HEK293 (cell line): ENCODE measurements at regions not wholly inside any gene's neighbourhood (a gene's known extent, or its start where the extent isn't known, plus 50 kb on each side); places are given as distances from the start of the nearest gene placed in this dataset.

Experiments used
- CTCF ChIP-seq: fragments of 450-650 bp; formaldehyde crosslinking; IDR thresholded peaks from 2 replicates; pipeline ENCODE4 v1.5.1; 2016; ENCODE audit warnings: missing biosample characterization, missing genetic modification characterization
- ZBTB21 ChIP-seq: fragments of 450-650 bp; formaldehyde crosslinking; IDR thresholded peaks from 2 replicates; pipeline ENCODE4 v1.5.1; 2017; ENCODE audit warnings: missing biosample characterization, missing genetic modification characterization
- ZNF114 ChIP-seq: fragments of 450-650 bp; formaldehyde crosslinking; IDR thresholded peaks from 2 replicates; pipeline ENCODE4 v1.5.0; 2017; ENCODE audit warnings: missing biosample characterization, missing genetic modification characterization
- ZNF274 ChIP-seq, 2 experiments: fragments of 200-500 bp in 1 of 2; fragments of 450-650 bp in 1 of 2; sonication (Bioruptor generic) in 1 of 2; formaldehyde crosslinking in 1 of 2; IDR thresholded peaks; 2 replicates each; pipeline versions ENCODE4 v1.5.1 to v1.6.1; 2014 to 2016; ENCODE audit warnings: borderline replicate concordance in 1 of 2, inconsistent platforms in 1 of 2, low read length in 1 of 2, missing biosample characterization in 1 of 2, missing genetic modification characterization in 1 of 2

- TF ChIP-seq CTCF (tag by site-specific recombination) (no peak), ZNF274 (IDR thresholded peaks at IDR 0.05; ENCODE audit: low read length) (no peak), ZNF274 (tag by site-specific recombination; IDR thresholded peaks at IDR 0.05; ENCODE audit: borderline replicate concordance) (no peak), ZNF114 (tag by site-specific recombination) (no peak), ZBTB21 (tag by site-specific recombination) (no peak)
Observed at GRCh38 chr5:158422653-158423515, 563.9 kb upstream of the CLINT1 start.
